ENCODE measurements at regions not wholly inside any gene's neighbourhood (a gene's known extent, or its start where the extent isn't known, plus 50 kb on each side); places are given as distances from the start of the nearest gene placed in this dataset.
"Not testable (repeated sequence)": the region's sequence is repeated elsewhere in the genome, so short reads cannot be mapped to it uniquely, and the experiment has no call there.

DNA sequence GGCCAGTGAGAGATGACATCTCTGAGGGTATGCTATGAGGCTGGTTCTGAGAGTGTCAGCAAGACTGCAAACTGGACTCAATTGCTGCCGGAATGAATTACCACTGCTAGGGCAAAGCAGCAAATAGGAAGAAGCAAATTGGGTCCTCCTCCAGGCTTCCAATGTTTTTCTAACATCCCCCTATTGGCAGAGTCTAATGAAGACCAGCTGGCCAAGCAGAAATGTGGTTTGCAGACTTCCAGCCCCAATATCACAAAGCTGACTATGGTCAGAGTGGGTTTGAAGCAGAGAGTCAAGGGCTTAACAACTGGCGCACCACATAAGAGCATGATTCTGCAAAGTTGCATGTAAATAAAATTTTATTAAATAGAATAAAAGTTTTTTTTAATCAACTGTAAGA, 225.4 kb upstream of the GLRA2 start:
- Mint-ChIP-seq H3K27me3 (ENCODE audit: low read depth) (no peaks in the 10 kb centered on the region), H3K4me3 (no peak overlapping the region), H3K9me3 (peaks cover 18% of the 10 kb centered on the region), H3K27ac (peak overlapping the region in 2 of 3 experiments; percentile 71 to 78), H3K4me1 (no peaks in the 10 kb centered on the region), H3K36me3 (ENCODE audit: low read depth) (no peaks in the 10 kb centered on the region)
- TF ChIP-seq, protein P1, sequence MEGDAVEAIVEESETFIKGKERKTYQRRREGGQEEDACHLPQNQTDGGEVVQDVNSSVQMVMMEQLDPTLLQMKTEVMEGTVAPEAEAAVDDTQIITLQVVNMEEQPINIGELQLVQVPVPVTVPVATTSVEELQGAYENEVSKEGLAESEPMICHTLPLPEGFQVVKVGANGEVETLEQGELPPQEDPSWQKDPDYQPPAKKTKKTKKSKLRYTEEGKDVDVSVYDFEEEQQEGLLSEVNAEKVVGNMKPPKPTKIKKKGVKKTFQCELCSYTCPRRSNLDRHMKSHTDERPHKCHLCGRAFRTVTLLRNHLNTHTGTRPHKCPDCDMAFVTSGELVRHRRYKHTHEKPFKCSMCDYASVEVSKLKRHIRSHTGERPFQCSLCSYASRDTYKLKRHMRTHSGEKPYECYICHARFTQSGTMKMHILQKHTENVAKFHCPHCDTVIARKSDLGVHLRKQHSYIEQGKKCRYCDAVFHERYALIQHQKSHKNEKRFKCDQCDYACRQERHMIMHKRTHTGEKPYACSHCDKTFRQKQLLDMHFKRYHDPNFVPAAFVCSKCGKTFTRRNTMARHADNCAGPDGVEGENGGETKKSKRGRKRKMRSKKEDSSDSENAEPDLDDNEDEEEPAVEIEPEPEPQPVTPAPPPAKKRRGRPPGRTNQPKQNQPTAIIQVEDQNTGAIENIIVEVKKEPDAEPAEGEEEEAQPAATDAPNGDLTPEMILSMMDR (IDR thresholded peaks at IDR 0.05; ENCODE audit: unreplicated experiment in 3 of 3) = no peak

DNA sequence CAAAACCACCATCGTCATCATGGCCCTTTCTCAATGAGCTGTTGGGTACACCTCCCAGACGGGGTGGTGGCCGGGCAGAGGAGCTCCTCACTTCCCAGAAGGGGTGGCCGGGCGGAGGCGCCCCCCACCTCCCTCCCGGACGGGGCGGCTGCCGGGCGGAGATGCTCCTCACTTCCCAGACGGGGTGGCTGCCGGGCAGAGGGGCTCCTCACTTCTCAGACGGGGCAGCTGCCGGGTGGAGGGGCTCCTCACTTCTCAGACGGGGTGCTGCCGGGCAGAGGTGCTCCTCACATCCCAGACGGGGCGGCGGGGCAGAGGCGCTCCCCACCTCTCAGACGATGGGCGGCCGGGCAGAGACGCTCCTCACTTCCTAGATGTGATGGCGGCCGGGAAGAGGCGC, 226.8 kb upstream of the GLRA2 start:
- H3K27me3 Mint-ChIP-seq (ENCODE audit: low read depth); H3K27ac Mint-ChIP-seq; H3K36me3 Mint-ChIP-seq (ENCODE audit: low read depth); H3K4me3 Mint-ChIP-seq; H3K4me1 Mint-ChIP-seq: not testable (repeated sequence)
- H3K9me3 Mint-ChIP-seq = peaks cover 15% of the 10 kb centered on the region

DNA sequence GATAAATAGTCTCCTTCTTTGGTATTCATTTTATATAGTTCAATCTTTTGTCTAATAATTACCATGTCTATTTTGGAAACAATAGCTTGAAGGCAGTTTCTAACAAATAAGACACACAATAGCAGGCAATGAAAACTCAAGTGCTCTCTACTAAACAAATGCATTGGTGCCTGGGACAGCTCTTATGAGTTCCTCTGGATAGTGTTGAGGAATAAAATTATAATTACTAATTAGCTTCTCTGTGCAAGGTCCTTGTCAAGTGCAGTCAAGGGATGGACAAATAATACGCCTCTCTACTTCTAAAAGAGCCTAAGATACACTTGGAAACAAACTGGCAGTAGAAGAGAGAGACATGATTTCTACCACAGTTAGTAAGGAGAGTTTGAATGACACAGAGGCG, 229.0 kb upstream of the GLRA2 start:
- TF ChIP-seq, protein P1 (IDR thresholded peaks at IDR 0.05; ENCODE audit: unreplicated experiment in 3 of 3) = no peak
- H3K27me3 Mint-ChIP-seq (ENCODE audit: low read depth) = peaks cover 4% of the 10 kb centered on the region
- no peak overlapping the region for H3K4me3 Mint-ChIP-seq
- H3K9me3 Mint-ChIP-seq = peaks cover 5% of the 10 kb centered on the region
- no peaks in the 10 kb centered on the region for H3K4me1 Mint-ChIP-seq
- no peak overlapping the region for H3K27ac Mint-ChIP-seq
- H3K36me3 Mint-ChIP-seq (ENCODE audit: low read depth) = no peaks in the 10 kb centered on the region

DNA sequence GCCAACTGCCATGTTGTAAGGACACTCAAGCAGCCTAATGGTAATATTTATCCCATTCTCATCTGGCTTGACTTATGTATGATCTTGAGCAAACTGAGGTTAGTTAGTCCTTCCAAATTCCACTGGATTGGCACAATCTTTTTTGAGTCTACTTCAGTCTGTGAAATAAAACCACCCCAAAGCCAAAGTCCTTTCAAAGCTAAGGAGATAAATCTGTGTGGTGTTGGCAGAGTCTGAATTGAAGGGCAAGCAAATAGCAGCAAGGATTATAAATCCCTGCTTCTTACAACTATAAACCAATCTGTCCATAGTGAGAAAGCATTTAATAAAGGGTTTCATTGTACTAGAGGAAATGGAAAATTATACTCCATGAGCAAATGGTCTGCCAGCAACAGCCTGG, 233.9 kb upstream of the GLRA2 start:
- no peak overlapping the region for H3K27ac Mint-ChIP-seq
- no peaks in the 10 kb centered on the region for H3K36me3 Mint-ChIP-seq (ENCODE audit: low read depth)
- TF ChIP-seq, protein P1 (IDR thresholded peaks at IDR 0.05; ENCODE audit: unreplicated experiment in 3 of 3) = no peak
- H3K9me3 Mint-ChIP-seq = peaks cover 3% of the 10 kb centered on the region
- no peak overlapping the region for H3K4me3 Mint-ChIP-seq
- peaks cover 4% of the 10 kb centered on the region for H3K27me3 Mint-ChIP-seq (ENCODE audit: low read depth)
- H3K4me1 Mint-ChIP-seq = no peaks in the 10 kb centered on the region

DNA sequence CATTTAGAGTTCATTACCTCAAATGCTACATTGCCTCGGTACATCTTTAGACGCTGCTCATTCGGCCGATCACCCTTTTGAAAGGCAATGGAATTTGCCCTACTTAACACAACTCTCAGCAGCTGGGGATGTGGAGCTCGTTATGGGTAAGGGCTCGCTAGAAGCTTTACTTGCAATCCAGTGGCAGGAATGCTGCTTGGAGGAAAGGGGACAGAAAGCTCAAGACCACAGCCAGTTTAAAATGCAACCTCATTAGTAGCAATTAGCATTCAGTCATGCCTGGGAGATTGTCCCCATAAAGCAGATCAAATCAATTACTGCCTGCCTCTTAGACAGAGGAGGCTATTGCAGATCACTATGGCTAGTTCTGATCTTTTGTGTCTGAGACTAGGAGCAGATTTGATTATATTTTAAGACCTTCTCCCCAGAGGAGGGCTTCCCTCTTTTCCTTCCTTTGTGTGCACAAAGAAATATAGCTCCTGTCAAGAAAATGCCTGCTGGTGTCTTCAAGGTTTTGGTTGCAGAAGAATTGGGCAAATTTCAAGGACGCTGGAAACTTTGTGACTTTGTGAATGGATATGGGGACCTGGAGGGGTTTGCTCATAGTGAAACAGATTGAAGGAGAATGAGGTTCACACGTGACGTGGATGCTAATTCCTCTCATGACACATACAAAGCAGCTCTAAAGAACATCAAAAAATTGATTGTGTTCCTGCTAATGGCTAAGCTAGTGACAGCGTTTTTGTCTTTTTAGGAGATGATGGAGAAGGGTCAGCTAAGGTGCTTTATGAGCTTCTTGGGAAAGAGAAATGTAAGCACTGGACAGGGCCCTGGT, 237.5 kb upstream of the GLRA2 start:
- H3K9me3 Mint-ChIP-seq = peaks cover 9% of the 10 kb centered on the region
- no peak overlapping the region for H3K27ac Mint-ChIP-seq
- H3K4me3 Mint-ChIP-seq = no peak overlapping the region
- TF ChIP-seq, protein P1 (IDR thresholded peaks at IDR 0.05; ENCODE audit: unreplicated experiment in 3 of 3) = no peak
- H3K36me3 Mint-ChIP-seq (ENCODE audit: low read depth) = no peaks in the 10 kb centered on the region
- peaks cover 4% of the 10 kb centered on the region for H3K27me3 Mint-ChIP-seq (ENCODE audit: low read depth)
- H3K4me1 Mint-ChIP-seq = no peaks in the 10 kb centered on the region

DNA sequence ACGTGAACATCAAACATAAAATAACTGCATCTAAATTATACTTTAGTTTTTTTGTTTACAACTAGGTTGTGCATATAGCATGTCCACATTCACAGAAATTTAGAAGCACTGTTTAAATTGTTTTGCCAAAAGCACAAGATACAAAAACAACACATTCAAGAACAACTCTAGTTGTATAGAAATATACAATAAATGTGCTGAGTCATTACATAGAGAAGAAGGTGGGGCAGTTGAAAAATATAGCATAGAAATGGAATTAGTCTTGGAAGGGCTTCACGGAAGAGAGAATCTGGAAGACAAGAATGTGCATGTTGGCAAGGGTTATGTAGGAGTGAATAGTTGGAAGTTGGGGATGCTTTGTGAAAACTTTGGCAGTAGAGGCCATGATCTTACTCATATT, 239.0 kb upstream of the GLRA2 start:
- no peaks in the 10 kb centered on the region for H3K36me3 Mint-ChIP-seq (ENCODE audit: low read depth)

More for the DNA sequence above, 239.0 kb upstream of the GLRA2 start:
- Mint-ChIP-seq H3K27ac (no peak overlapping the region), H3K9me3 (peaks cover 13% of the 10 kb centered on the region), H3K27me3 (ENCODE audit: low read depth) (no peaks in the 10 kb centered on the region), H3K4me3 (no peak overlapping the region), H3K4me1 (no peaks in the 10 kb centered on the region)
- TF ChIP-seq, protein P1 (IDR thresholded peaks at IDR 0.05; ENCODE audit: unreplicated experiment in 3 of 3) = no peak

All from nephron (organoid).